A673 (cell line): ENCODE measurements at regions not wholly inside any gene's neighbourhood (a gene's known extent, or its start where the extent isn't known, plus 50 kb on each side); places are given as distances from the start of the nearest gene placed in this dataset.

Source experiments
- BruUV-seq: library from RNA; stranded (reverse); fragments of 400-500 nt; replicated peaks from 2 replicates; lab custom pipeline; 2021; lab: Mats Ljungman, UMichigan
- CTCF ChIA-PET: fragments of 300-600 bp; sonication (Branson Sonifier 250); formaldehyde crosslinking; loops from one replicate; lab custom pipeline; 2022; ENCODE audit warnings: antibody characterized with exemption; lab: Charles Lee
- POLR2A ChIA-PET: fragments of 300-600 bp; sonication (Branson Sonifier 250); formaldehyde crosslinking; loops from one replicate; lab custom pipeline; 2022; ENCODE audit warnings: antibody characterized with exemption; ENCODE audit not compliant: low non-redundant PET; lab: Charles Lee
- DNase-seq: peaks from one replicate; pipeline ENCODE4 v3.0.0-alpha.2; 2015; ENCODE audit warnings: low spot score
- H3K27ac ChIP-seq: fragments of 200-600 bp; sonication (generic); 2 replicates; pipeline ENCODE4 v1.5.1; 2016; ENCODE audit warnings: mixed run types, low read depth, mild to moderate bottlenecking, mixed read lengths, antibody characterized with exemption, low read length; ENCODE audit not compliant: poor library complexity, severe bottlenecking
- H3K27me3 ChIP-seq: fragments of 200-600 bp; sonication (generic); replicated peaks from 2 replicates; pipeline ENCODE4 v1.6.1; 2017; ENCODE audit warnings: mixed run types, low read depth, mild to moderate bottlenecking, mixed read lengths, antibody characterized with exemption, low read length; ENCODE audit not compliant: insufficient read depth, poor library complexity
- H3K36me3 ChIP-seq: fragments of 200-600 bp; sonication (generic); 2 replicates; pipeline ENCODE4 v1.6.1; 2016; ENCODE audit warnings: mixed run types, mild to moderate bottlenecking, mixed read lengths, antibody characterized with exemption, low read length; ENCODE audit not compliant: insufficient read depth, poor library complexity, severe bottlenecking
- H3K4me1 ChIP-seq: fragments of 200-600 bp; sonication (generic); 2 replicates; pipeline ENCODE4 v1.6.1; 2017; ENCODE audit warnings: mixed run types, mild to moderate bottlenecking, mixed read lengths, antibody characterized with exemption, low read length; ENCODE audit not compliant: insufficient read depth, poor library complexity, severe bottlenecking
- H3K4me3 ChIP-seq: fragments of 200-600 bp; sonication (generic); 2 replicates; pipeline ENCODE4 v1.5.1; 2016; ENCODE audit warnings: low read depth, mixed run types, mild to moderate bottlenecking, mixed read lengths, low read length; ENCODE audit not compliant: poor library complexity, severe bottlenecking
- H3K9me3 ChIP-seq: fragments of 200-600 bp; sonication (generic); 2 replicates; pipeline ENCODE4 v1.6.1; 2016; ENCODE audit warnings: mixed run types, low read depth, mild to moderate bottlenecking, mixed read lengths, antibody characterized with exemption, low read length; ENCODE audit not compliant: poor library complexity, severe bottlenecking
- CTCF ChIP-seq: fragments of 300-800, 200-600 bp; sonication (generic); conservative IDR thresholded peaks from 2 replicates; pipeline ENCODE4 v1.5.1; 2017; ENCODE audit warnings: low read depth, mild to moderate bottlenecking, antibody characterized with exemption, low read length, moderate library complexity, mixed read lengths
- EZH2 ChIP-seq: fragments of 200-600 bp; sonication (generic); IDR thresholded peaks from 2 replicates; pipeline ENCODE4 v1.6.1; 2017; ENCODE audit warnings: borderline replicate concordance, low read depth, mild to moderate bottlenecking, mixed read lengths, antibody characterized with exemption, low read length; ENCODE audit not compliant: poor library complexity, severe bottlenecking
- intact Hi-C: fragments of 100-400 bp; cut with micrococcal nuclease; formaldehyde crosslinking; loops from one replicate; pipeline ENCODE4 v1.10.0; 2022; ENCODE audit not compliant: unreplicated experiment

- Histone ChIP-seq H3K4me3 (no peak overlapping the region), H3K4me1 (peaks cover 14% of the 10 kb centered on the region), H3K27ac (no peak overlapping the region), H3K27me3 (no peaks in the 10 kb centered on the region), H3K36me3 (no peaks in the 10 kb centered on the region), H3K9me3 (no peaks in the 10 kb centered on the region)
- ChIA-PET CTCF (no interaction called here), POLR2A (no interaction called here)
- no TSS peak for BruUV-seq
- intact Hi-C loops = no loop called here
- TF ChIP-seq CTCF = no peak
- no peak for TF ChIP-seq EZH2
- DNase-seq = no peak
Observed at GRCh38 chr15:91559066-91559465, 294.4 kb upstream of the SLCO3A1 start.

- BruUV-seq = no TSS peak
- Histone ChIP-seq H3K36me3 (no peaks in the 10 kb centered on the region), H3K4me3 (no peak overlapping the region), H3K4me1 (peaks cover 32% of the 10 kb centered on the region), H3K9me3 (no peaks in the 10 kb centered on the region), H3K27me3 (no peaks in the 10 kb centered on the region), H3K27ac (no peak overlapping the region)
- CTCF ChIA-PET = interaction anchor here (0.7 kb wide), 1 partner anchor 46 kb away, joined by 3 read pairs; no protein-coding TSS in a partner anchor
- intact Hi-C loops = no loop called here
- POLR2A ChIA-PET = no interaction called here
- no peak for DNase-seq
- TF ChIP-seq EZH2 = no peak
- TF ChIP-seq CTCF = no peak
Observed at GRCh38 chr15:91561371-91562100, 292.0 kb upstream of the SLCO3A1 start.

GRCh38 chr15:91562698-91563097 is 290.8 kb upstream of the SLCO3A1 start:
- POLR2A ChIA-PET = no interaction called here
- TF ChIP-seq CTCF (no peak), EZH2 (no peak)
- Histone ChIP-seq H3K27me3 (no peaks in the 10 kb centered on the region), H3K4me1 (peaks cover 32% of the 10 kb centered on the region), H3K4me3 (no peak overlapping the region), H3K9me3 (no peaks in the 10 kb centered on the region), H3K27ac (no peak overlapping the region), H3K36me3 (no peaks in the 10 kb centered on the region)
- intact Hi-C loops = no loop called here
- BruUV-seq = no TSS peak
- no peak for DNase-seq
- CTCF ChIA-PET = no interaction called here
